Esophagus squamous epithelium (tissue), 4 donors: ENCODE measurements at regions not wholly inside any gene's neighbourhood (a gene's known extent, or its start where the extent isn't known, plus 50 kb on each side); places are given as distances from the start of the nearest gene placed in this dataset.

Source experiments
- CTCF ChIP-seq, 6 experiments: fragments of 450-650 bp in 4 of 6; fragments of 200-600 bp in 2 of 6; sonication (generic) in 2 of 6; IDR thresholded peaks; one replicate each; pipeline ENCODE4 v1.5.1; 2016 to 2019; ENCODE audit warnings: antibody characterized with exemption in 6 of 6, mild to moderate bottlenecking in 4 of 6, moderate library complexity in 4 of 6
- POLR2A ChIP-seq, 4 donors: fragments of 450-650 bp; IDR thresholded peaks; one replicate each; pipeline ENCODE4 v1.6.1; 2017; ENCODE audit warnings: antibody characterized with exemption in 4 of 4, mild to moderate bottlenecking in 4 of 4, moderate library complexity in 3 of 4

DNA sequence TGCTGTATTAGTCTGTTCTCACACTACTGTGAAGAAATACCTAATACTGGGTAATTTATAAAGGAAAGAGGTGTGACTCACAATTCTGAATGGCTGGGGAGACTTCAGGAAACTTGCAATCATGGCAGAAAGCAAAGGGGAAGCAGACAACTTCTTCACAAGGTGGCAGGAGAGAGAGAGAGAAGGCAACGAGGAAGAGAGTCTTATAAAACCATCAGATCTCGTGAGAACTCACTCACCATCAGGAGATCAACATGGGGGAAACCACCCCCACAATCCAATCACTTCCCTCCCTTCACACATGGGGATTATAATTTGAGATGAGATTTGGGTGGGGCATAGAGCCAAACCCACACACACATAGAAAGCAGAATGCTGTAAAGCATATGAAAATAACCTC lies 896.2 kb downstream of the CDH11 start:
- TF ChIP-seq CTCF (IDR thresholded peaks at IDR 0.05) (no peak), POLR2A (IDR thresholded peaks at IDR 0.05) (no peak)
